Glutamatergic neuron (in vitro differentiated cells): ENCODE measurements at regions not wholly inside any gene's neighbourhood (a gene's known extent, or its start where the extent isn't known, plus 50 kb on each side); places are given as distances from the start of the nearest gene placed in this dataset.

Experiments used
- DNase-seq: peaks from one replicate; pipeline ENCODE4 v3.0.0; 2022
- H3K27ac Mint-ChIP-seq: one replicate; pipeline ENCODE4 v1.8.0; 2020; ENCODE audit warnings: mild to moderate bottlenecking, mixed read lengths, inconsistent platforms; ENCODE audit not compliant: unreplicated experiment
- H3K27me3 Mint-ChIP-seq: one replicate; pipeline ENCODE4 v1.8.0; 2020; ENCODE audit warnings: mild to moderate bottlenecking, moderate library complexity, mixed read lengths, inconsistent platforms; ENCODE audit not compliant: unreplicated experiment
- H3K36me3 Mint-ChIP-seq: one replicate; pipeline ENCODE4 v1.8.0; 2020; ENCODE audit warnings: mild to moderate bottlenecking, mixed read lengths, inconsistent platforms; ENCODE audit not compliant: unreplicated experiment
- H3K4me1 Mint-ChIP-seq: one replicate; pipeline ENCODE4 v1.8.0; 2020; ENCODE audit warnings: mild to moderate bottlenecking, low read depth, mixed read lengths, inconsistent platforms; ENCODE audit not compliant: unreplicated experiment
- H3K4me3 Mint-ChIP-seq: one replicate; pipeline ENCODE4 v1.8.0; 2020; ENCODE audit warnings: mild to moderate bottlenecking, mixed read lengths, inconsistent platforms; ENCODE audit not compliant: unreplicated experiment
- H3K9me3 Mint-ChIP-seq: one replicate; pipeline ENCODE4 v1.8.0; 2020; ENCODE audit warnings: mild to moderate bottlenecking, moderate library complexity, mixed read lengths, inconsistent platforms; ENCODE audit not compliant: unreplicated experiment
- CTCF ChIP-seq: fragments of 200-600 bp; sonication (generic); IDR thresholded peaks from one replicate; pipeline ENCODE4 v1.5.0; 2021; ENCODE audit not compliant: partially characterized antibody, unreplicated experiment

GRCh38 chr11:80816454-80816847, 1375.6 kb upstream of the TENM4 start:
- no peaks in the 10 kb centered on the region for H3K27me3 Mint-ChIP-seq
- H3K36me3 Mint-ChIP-seq: no peaks in the 10 kb centered on the region
- no peak for DNase-seq
- no peak for TF ChIP-seq CTCF
- no peaks in the 10 kb centered on the region for H3K9me3 Mint-ChIP-seq
- H3K4me1 Mint-ChIP-seq: no peaks in the 10 kb centered on the region
- no peak overlapping the region for H3K27ac Mint-ChIP-seq
- no peak overlapping the region for H3K4me3 Mint-ChIP-seq

- DNase-seq: no peak
- no peak for TF ChIP-seq CTCF
- H3K4me3 Mint-ChIP-seq: no peak overlapping the region
- H3K9me3 Mint-ChIP-seq: no peaks in the 10 kb centered on the region
- H3K27ac Mint-ChIP-seq: no peak overlapping the region
- H3K36me3 Mint-ChIP-seq: no peaks in the 10 kb centered on the region
- no peaks in the 10 kb centered on the region for H3K27me3 Mint-ChIP-seq
- no peaks in the 10 kb centered on the region for H3K4me1 Mint-ChIP-seq
Measured at GRCh38 chr11:80815752-80816453, 1375.1 kb upstream of the TENM4 start.

- Mint-ChIP-seq H3K4me1 (no peaks in the 10 kb centered on the region), H3K4me3 (no peak overlapping the region), H3K27ac (no peak overlapping the region), H3K27me3 (no peaks in the 10 kb centered on the region), H3K9me3 (no peaks in the 10 kb centered on the region), H3K36me3 (no peaks in the 10 kb centered on the region)
- no peak for DNase-seq
- TF ChIP-seq CTCF: no peak
Measured at GRCh38 chr11:80814813-80815212, 1374.0 kb upstream of the TENM4 start.

GRCh38 chr11:80810695-80811094, 1369.9 kb upstream of the TENM4 start:
- Mint-ChIP-seq H3K27ac (no peak overlapping the region), H3K4me3 (no peak overlapping the region), H3K9me3 (no peaks in the 10 kb centered on the region), H3K36me3 (no peaks in the 10 kb centered on the region), H3K27me3 (no peaks in the 10 kb centered on the region), H3K4me1 (no peaks in the 10 kb centered on the region)
- DNase-seq: no peak
- TF ChIP-seq CTCF: no peak

- H3K27ac Mint-ChIP-seq: no peak overlapping the region
- no peaks in the 10 kb centered on the region for H3K27me3 Mint-ChIP-seq
- peaks cover 10% of the 10 kb centered on the region for H3K9me3 Mint-ChIP-seq
Measured at GRCh38 chr11:80798174-80798573, 1357.3 kb upstream of the TENM4 start.

More at GRCh38 chr11:80798174-80798573, 1357.3 kb upstream of the TENM4 start:
- DNase-seq: no peak
- Mint-ChIP-seq H3K4me3 (no peak overlapping the region), H3K36me3 (peaks cover 16% of the 10 kb centered on the region), H3K4me1 (no peaks in the 10 kb centered on the region)
- TF ChIP-seq CTCF: no peak
